OCI-LY1 (cell line): ENCODE measurements at regions not wholly inside any gene's neighbourhood (a gene's known extent, or its start where the extent isn't known, plus 50 kb on each side); places are given as distances from the start of the nearest gene placed in this dataset.

Experiments
- CTCF ChIP-seq: fragments of 200-600 bp; sonication (generic), shearing (Covaris generic); IDR thresholded peaks from 2 replicates; pipeline ENCODE4 v1.5.1; 2017; ENCODE audit warnings: mild to moderate bottlenecking, antibody characterized with exemption, low read length, moderate library complexity, mixed read lengths
- EZH2 ChIP-seq: fragments of 200-600 bp; sonication (generic), shearing (Covaris generic); IDR thresholded peaks from 2 replicates; pipeline ENCODE4 v1.8.0; 2017; ENCODE audit warnings: borderline replicate concordance, mixed run types, mild to moderate bottlenecking, antibody characterized with exemption, low read length, moderate library complexity, mixed read lengths

- TF ChIP-seq CTCF (no peak), EZH2 (no peak)
These were observed 182.2 kb upstream of the CDH2 start for GRCh38 chr18:28359176-28359575.
